Spinal cord (tissue), 9 donors: ENCODE measurements at regions not wholly inside any gene's neighbourhood (a gene's known extent, or its start where the extent isn't known, plus 50 kb on each side); places are given as distances from the start of the nearest gene placed in this dataset.
A peak's percentile ranks its signal among the peaks of the same experiment; 100 is the strongest.

Source experiments
- DNase-seq, 6 donors: peaks; one replicate each; pipeline versions ENCODE4 v3.0.0 to v3.0.0-alpha.2; 2013 to 2015; ENCODE audit warnings: low spot score in 6 of 6, low read depth in 4 of 6
- H3K27ac ChIP-seq: one replicate; pipeline ENCODE4 v1.5.1; 2013; ENCODE audit warnings: low read depth, low read length, control low read depth
- H3K27me3 ChIP-seq: one replicate; pipeline ENCODE4 v1.6.1; 2013; ENCODE audit warnings: low read length; ENCODE audit not compliant: control insufficient read depth, insufficient read depth
- H3K36me3 ChIP-seq: one replicate; pipeline ENCODE4 v1.6.1; 2013; ENCODE audit warnings: low read length; ENCODE audit not compliant: control insufficient read depth, insufficient read depth
- H3K4me1 ChIP-seq: one replicate; pipeline ENCODE4 v1.6.1; 2013; ENCODE audit warnings: low read length; ENCODE audit not compliant: control insufficient read depth, insufficient read depth
- H3K4me3 ChIP-seq: one replicate; pipeline ENCODE4 v1.5.1; 2013; ENCODE audit warnings: low read depth, low read length, control low read depth
- H3K9me3 ChIP-seq: one replicate; pipeline ENCODE4 v1.6.1; 2013; ENCODE audit warnings: low read length; ENCODE audit not compliant: control insufficient read depth, insufficient read depth
- WGBS: methylation state at CpG from one replicate; pipeline ENCODE4 v1.1.5; 2013; ENCODE audit warnings: missing lambda C conversion rate; ENCODE audit not compliant: insufficient coverage; 5-methylcytosine and 5-hydroxymethylcytosine counted together
- donor health status: healthy.

GRCh38 chr12:24746006-24746671 is 202.8 kb downstream of the BCAT1 start:
- no peaks in the 10 kb centered on the region for H3K9me3 ChIP-seq
- H3K4me3 ChIP-seq, result no peak overlapping the region
- H3K36me3 ChIP-seq, result no peaks in the 10 kb centered on the region
- H3K4me1 ChIP-seq, result no peaks in the 10 kb centered on the region
- no CpG with 5 or more reads among the region's 4 CpGs for WGBS
- DNase-seq, result no peak
- no peak overlapping the region for H3K27ac ChIP-seq
- H3K27me3 ChIP-seq, result no peaks in the 10 kb centered on the region

- Histone ChIP-seq H3K4me3 (no peak overlapping the region), H3K36me3 (no peaks in the 10 kb centered on the region), H3K27ac (no peak overlapping the region), H3K9me3 (no peaks in the 10 kb centered on the region), H3K4me1 (no peaks in the 10 kb centered on the region), H3K27me3 (no peaks in the 10 kb centered on the region)
- 98% methylated on average over 5 of the region's 9 CpGs for WGBS
- no peak for DNase-seq
Measured at GRCh38 chr12:24743941-24744793, 204.7 kb downstream of the BCAT1 start.

DNA sequence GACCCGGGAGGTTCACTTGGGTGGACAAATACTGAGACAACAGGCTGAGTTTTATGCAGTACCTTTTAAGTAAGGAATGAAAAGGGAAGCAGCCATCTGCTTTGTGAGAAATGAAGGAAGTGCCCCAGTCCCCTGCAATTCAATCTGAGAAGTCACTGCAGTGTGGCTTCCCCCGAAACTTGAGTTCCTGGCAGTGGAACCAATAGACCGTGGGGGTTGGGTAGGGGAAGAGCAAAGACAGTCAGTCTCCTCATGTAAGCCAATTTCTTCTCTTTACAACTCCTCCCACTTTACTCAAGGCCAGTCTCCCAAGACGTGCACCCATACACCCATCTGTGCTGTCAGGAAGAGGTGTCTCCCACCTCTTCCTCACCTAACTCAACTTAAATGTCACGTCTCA is 206.5 kb downstream of the BCAT1 start:
- no peaks in the 10 kb centered on the region for H3K27me3 ChIP-seq
- no peak for DNase-seq
- no peak overlapping the region for H3K27ac ChIP-seq
- no peak overlapping the region for H3K4me3 ChIP-seq
- WGBS, result 71% methylated on average over 2 of the region's 5 CpGs
- H3K36me3 ChIP-seq, result no peaks in the 10 kb centered on the region
- no peaks in the 10 kb centered on the region for H3K9me3 ChIP-seq
- H3K4me1 ChIP-seq, result no peaks in the 10 kb centered on the region

- DNase-seq, result no peak
- Histone ChIP-seq H3K4me1 (no peaks in the 10 kb centered on the region), H3K27me3 (no peaks in the 10 kb centered on the region), H3K27ac (no peak overlapping the region), H3K9me3 (no peaks in the 10 kb centered on the region), H3K4me3 (no peak overlapping the region), H3K36me3 (no peaks in the 10 kb centered on the region)
- WGBS, result 80% methylated on average over 4 of the region's 9 CpGs
Measured at GRCh38 chr12:24741216-24741615, 207.7 kb downstream of the BCAT1 start.

- Histone ChIP-seq H3K36me3 (no peaks in the 10 kb centered on the region), H3K9me3 (no peaks in the 10 kb centered on the region), H3K4me3 (no peak overlapping the region), H3K27ac (no peak overlapping the region), H3K27me3 (no peaks in the 10 kb centered on the region), H3K4me1 (no peaks in the 10 kb centered on the region)
- no CpG with 5 or more reads among the region's 2 CpGs for WGBS
- no peak for DNase-seq
Measured at GRCh38 chr12:24739106-24739779, 209.7 kb downstream of the BCAT1 start.

- DNase-seq, result no peak
- Histone ChIP-seq H3K4me3 (no peak overlapping the region), H3K27me3 (no peaks in the 10 kb centered on the region), H3K4me1 (no peaks in the 10 kb centered on the region), H3K36me3 (no peaks in the 10 kb centered on the region), H3K9me3 (no peaks in the 10 kb centered on the region), H3K27ac (no peak overlapping the region)
- WGBS, result no CpG with 5 or more reads among the region's 2 CpGs
Measured at GRCh38 chr12:24738441-24738840, 210.5 kb downstream of the BCAT1 start.

- no peaks in the 10 kb centered on the region for H3K36me3 ChIP-seq
- peak in 1 of 6 donors; percentile 54 for DNase-seq
- no peaks in the 10 kb centered on the region for H3K4me1 ChIP-seq
- WGBS, result no CpG with 5 or more reads among the region's 1 CpG
- H3K4me3 ChIP-seq, result no peak overlapping the region
- no peaks in the 10 kb centered on the region for H3K27me3 ChIP-seq
- no peak overlapping the region for H3K27ac ChIP-seq
- no peaks in the 10 kb centered on the region for H3K9me3 ChIP-seq
Measured at GRCh38 chr12:24731596-24731995, 217.3 kb downstream of the BCAT1 start.

GRCh38 chr12:24730489-24730896 is 218.4 kb downstream of the BCAT1 start:
- no CpG with 5 or more reads among the region's 1 CpG for WGBS
- Histone ChIP-seq H3K9me3 (no peaks in the 10 kb centered on the region), H3K36me3 (no peaks in the 10 kb centered on the region), H3K4me1 (no peaks in the 10 kb centered on the region), H3K4me3 (no peak overlapping the region), H3K27ac (no peak overlapping the region), H3K27me3 (no peaks in the 10 kb centered on the region)
- no peak for DNase-seq

DNA sequence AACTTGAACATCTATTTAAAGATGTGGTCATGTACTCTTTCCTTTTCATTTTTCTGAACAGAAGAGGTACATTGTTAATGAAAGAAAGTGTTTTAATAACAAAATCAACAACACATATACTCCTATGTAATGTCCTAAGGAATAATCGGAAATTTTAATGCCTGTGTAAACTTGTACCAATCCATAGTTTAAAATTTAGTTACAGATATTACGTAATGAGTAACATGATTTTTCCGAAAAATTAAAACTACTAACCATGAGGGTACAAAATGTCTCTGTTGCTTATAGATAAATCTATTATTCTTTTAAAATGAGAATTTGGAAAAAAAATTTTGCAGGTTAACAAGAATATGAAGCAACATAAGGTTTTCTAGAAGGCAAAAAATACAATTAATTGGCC is 220.1 kb downstream of the BCAT1 start:
- Histone ChIP-seq H3K36me3 (no peaks in the 10 kb centered on the region), H3K4me3 (no peak overlapping the region), H3K27me3 (no peaks in the 10 kb centered on the region), H3K4me1 (no peaks in the 10 kb centered on the region), H3K9me3 (no peaks in the 10 kb centered on the region), H3K27ac (no peak overlapping the region)
- DNase-seq, result no peak
- no CpG with 5 or more reads among the region's 3 CpGs for WGBS
